HG02981 (cell line): ENCODE measurements at regions not wholly inside any gene's neighbourhood (a gene's known extent, or its start where the extent isn't known, plus 50 kb on each side); places are given as distances from the start of the nearest gene placed in this dataset.

Experiments
- ATAC-seq: cut with Tn5 transposase; IDR thresholded peaks from one replicate; pipeline ENCODE4 v1.9.1; 2021; ENCODE audit warnings: mild to moderate bottlenecking, moderate library complexity; ENCODE audit not compliant: unreplicated experiment

DNA sequence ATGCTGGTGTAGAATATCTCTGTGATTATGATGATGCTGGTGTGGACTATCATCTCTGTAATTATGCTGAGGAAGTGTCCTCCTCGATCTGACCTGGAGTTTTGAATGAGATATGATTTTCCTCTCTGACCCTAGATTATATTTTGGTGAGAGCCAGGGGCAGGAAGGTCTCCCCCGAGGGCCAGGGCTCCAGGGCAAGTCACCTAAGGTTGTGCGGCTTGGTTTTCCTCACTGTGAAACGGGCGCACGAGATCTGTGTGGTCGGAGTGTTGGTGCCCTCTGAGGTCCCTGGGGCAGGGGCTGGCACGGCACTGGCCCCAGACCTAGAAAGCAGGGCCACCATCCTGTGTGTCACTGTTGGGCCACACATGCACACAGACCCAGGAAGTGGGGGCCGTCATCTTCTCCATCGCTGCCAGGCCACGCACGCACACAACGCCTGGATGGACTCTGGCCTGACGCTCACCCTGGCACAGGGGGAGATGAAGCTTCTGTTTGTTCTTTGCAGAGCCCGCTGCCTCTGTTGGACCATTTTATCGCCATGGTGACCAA is 67.7 kb upstream of the ZNF469 start:
- no peak for ATAC-seq

GRCh38 chr16:88315543-88316105 is 67.1 kb upstream of the ZNF469 start:
- ATAC-seq: no peak

DNA sequence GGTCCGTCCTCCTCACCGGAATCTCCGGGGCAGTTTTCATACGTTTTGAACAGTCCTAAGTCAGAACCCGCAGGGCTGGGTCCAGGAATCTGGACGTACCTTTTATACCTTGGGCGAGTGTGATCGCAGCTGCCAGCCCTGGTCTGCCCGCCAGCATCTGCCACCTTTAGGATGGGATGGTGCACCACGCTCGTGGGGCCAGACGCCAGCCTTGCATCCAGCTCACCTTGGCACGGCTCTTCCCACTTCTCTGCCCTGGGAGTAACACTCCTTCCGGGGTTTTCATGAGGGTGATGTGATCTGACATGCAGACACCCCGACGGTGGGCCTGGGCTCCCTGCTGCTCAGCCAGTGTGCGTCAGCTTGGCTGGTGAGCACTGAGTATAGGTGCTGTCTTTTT is 66.6 kb upstream of the ZNF469 start:
- no peak for ATAC-seq

DNA sequence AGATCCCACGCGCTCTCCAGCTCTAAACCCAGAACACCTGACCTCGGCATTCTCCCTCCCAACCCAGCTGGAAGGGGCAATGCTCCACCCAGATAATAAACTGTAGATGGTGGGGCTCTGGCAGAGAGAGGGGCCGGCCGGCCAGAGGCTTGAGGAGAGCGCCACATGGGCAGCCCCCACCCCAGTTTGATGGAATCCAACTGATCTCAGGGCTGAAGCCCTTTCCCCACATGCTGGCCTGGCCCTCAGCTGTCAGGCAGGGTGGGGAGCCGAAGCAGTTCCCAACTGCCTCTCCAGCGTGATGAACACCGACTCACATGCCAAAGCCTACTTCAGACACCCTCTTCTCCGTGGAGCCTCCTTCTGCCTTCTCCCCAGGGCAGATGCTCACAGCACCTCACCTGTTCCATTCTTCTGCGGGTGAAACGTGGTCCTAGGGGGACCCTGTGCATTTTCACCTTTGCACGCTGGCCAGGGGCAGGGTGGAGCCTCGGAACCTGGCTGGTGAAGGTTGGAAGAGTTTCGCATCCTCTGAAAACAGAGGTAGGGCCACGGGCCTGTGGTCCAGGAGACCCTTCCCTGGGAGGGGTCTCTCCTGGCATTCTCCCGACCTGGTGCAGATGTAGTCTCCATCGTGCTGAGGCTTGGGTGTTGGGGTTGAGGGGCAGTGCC is 65.7 kb upstream of the ZNF469 start:
- ATAC-seq: no peak

DNA sequence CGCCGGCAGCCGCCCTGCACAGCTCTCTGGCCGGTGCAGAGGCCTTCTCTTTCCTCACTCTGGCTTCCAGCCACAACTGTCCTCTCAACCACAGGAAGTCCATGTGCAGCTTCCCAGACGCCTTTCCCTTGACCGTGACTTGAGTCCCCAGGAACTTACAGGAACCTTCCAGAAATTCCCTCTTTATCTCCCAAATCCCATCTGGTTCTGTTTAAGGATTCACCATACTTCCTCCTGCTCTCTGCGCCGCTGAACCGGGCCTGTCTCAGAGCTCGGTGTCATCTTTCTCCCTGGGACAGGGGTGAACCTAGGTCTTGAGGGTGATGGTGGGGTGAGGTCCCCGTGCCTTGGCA is 65.2 kb upstream of the ZNF469 start:
- no peak for ATAC-seq

GRCh38 chr16:88318051-88318450 is 64.7 kb upstream of the ZNF469 start:
- no peak for ATAC-seq

GRCh38 chr16:88318521-88318920 is 64.2 kb upstream of the ZNF469 start:
- no peak for ATAC-seq

GRCh38 chr16:88319116-88319965 is 63.4 kb upstream of the ZNF469 start:
- ATAC-seq: no peak

GRCh38 chr16:88320947-88321634 is 61.7 kb upstream of the ZNF469 start:
- no peak for ATAC-seq

GRCh38 chr16:88321635-88322499 is 60.9 kb upstream of the ZNF469 start:
- ATAC-seq: no peak

- ATAC-seq: no peak
Measured at GRCh38 chr16:88322500-88322970, 60.2 kb upstream of the ZNF469 start.

- ATAC-seq: no peak
Measured at GRCh38 chr16:88323041-88323440, 59.7 kb upstream of the ZNF469 start.

- no peak for ATAC-seq
Measured at GRCh38 chr16:88323546-88324330, 59.0 kb upstream of the ZNF469 start.

- no peak for ATAC-seq
Measured at GRCh38 chr16:88325087-88325750, 57.5 kb upstream of the ZNF469 start.

- no peak for ATAC-seq
Measured at GRCh38 chr16:88325976-88326375, 56.8 kb upstream of the ZNF469 start.

DNA sequence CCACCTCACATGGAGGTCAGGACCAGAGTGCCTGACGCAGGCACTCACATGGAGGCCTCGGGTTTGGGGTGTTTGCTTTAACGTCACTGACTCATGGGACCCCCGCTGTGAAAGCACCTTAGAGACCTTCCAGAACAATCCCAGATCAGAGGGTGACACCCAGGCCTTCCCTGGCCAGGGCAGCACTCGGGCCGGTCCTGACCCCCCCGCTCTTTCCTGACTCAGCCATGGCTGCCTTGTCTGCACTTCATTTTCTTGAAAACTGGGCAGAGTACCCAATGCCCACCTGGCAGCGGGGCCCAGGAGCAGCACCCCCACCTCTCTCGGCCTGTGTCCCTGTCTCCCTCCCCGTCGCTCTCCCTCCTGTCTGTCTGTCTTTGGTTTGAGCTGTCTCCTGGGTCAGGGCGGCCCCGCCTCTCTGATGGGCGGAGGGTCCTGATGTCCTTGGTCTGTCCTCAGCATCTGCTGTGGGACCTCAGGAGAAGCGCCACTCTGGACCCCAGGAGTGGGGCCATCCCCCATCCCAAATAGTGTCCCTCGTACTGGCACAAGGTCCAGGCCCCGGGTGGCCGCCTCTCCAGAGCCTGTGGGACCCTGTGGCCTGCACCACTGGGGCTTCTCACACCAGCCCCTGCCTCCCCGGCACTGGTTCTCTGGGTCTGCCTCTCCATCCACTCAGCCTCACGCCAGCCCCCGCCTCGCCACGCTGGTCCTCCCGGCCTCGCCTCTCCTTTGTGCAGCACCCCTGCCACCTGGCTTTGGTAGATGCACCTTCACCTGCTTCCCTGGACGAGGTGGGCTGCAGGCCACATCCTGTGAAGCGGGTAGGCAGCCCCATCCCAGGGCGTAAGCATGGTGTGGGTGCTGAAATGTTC is 55.9 kb upstream of the ZNF469 start:
- no peak for ATAC-seq

- ATAC-seq: no peak
Measured at GRCh38 chr16:88327561-88328312, 55.0 kb upstream of the ZNF469 start.
